Spinal cord (tissue), 9 donors: ENCODE measurements at regions not wholly inside any gene's neighbourhood (a gene's known extent, or its start where the extent isn't known, plus 50 kb on each side); places are given as distances from the start of the nearest gene placed in this dataset.
A peak's percentile ranks its signal among the peaks of the same experiment; 100 is the strongest.
"Not testable (repeated sequence)": the region's sequence is repeated elsewhere in the genome, so short reads cannot be mapped to it uniquely, and the experiment has no call there.

Experiments used
- DNase-seq, 6 donors: peaks; one replicate each; pipeline versions ENCODE4 v3.0.0 to v3.0.0-alpha.2; 2013 to 2015; ENCODE audit warnings: low spot score in 6 of 6, low read depth in 4 of 6
- H3K27ac ChIP-seq: one replicate; pipeline ENCODE4 v1.5.1; 2013; ENCODE audit warnings: low read depth, low read length, control low read depth
- H3K27me3 ChIP-seq: one replicate; pipeline ENCODE4 v1.6.1; 2013; ENCODE audit warnings: low read length; ENCODE audit not compliant: control insufficient read depth, insufficient read depth
- H3K36me3 ChIP-seq: one replicate; pipeline ENCODE4 v1.6.1; 2013; ENCODE audit warnings: low read length; ENCODE audit not compliant: control insufficient read depth, insufficient read depth
- H3K4me1 ChIP-seq: one replicate; pipeline ENCODE4 v1.6.1; 2013; ENCODE audit warnings: low read length; ENCODE audit not compliant: control insufficient read depth, insufficient read depth
- H3K4me3 ChIP-seq: one replicate; pipeline ENCODE4 v1.5.1; 2013; ENCODE audit warnings: low read depth, low read length, control low read depth
- H3K9me3 ChIP-seq: one replicate; pipeline ENCODE4 v1.6.1; 2013; ENCODE audit warnings: low read length; ENCODE audit not compliant: control insufficient read depth, insufficient read depth
- WGBS: methylation state at CpG from one replicate; pipeline ENCODE4 v1.1.5; 2013; ENCODE audit warnings: missing lambda C conversion rate; ENCODE audit not compliant: insufficient coverage; 5-methylcytosine and 5-hydroxymethylcytosine counted together
- donor health status: healthy.

DNA sequence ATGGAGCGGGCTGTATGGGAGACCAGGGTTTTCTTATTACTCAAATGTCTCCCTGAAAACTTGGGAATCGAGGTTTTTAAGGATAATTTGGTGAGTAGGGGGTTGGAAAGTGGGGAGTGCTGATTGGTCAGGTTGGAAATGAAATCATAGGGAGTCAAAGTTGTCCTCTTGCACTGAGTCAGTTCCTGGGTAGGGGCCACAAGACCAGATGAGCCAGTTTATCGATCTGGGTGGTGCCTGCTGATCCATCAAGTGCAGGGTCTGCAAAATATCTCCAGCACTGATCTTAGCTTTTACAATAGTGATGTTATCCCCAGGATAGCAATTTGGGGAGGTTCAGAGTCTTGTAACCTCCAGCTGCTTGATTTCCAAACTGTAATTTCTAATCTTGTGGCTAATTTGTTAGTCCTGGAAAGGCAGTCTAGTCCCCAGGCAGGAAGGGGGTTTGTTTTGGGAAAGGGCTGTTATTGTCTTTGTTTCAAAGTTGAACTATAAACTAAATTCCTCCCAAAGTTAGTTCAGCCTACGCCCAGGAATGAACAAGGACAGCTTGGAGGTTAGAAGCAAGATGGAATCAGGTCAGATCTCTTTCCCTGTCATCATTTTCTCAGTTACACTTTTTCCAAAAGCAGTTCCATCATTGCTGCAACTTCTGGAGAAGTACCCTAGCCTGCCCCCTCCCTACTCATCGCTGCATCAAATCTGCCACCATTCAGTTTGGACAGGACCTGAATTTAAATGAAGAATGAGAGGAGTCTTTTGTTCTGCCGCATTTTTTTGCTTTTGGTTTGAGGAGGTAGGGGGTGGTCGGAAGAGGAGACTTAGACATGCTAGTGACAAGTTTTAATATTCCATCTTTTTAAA lies 236.4 kb upstream of the GALNT17 start:
- H3K27me3 ChIP-seq, H3K9me3 ChIP-seq, H3K4me3 ChIP-seq, H3K4me1 ChIP-seq, H3K27ac ChIP-seq, DNase-seq, H3K36me3 ChIP-seq: not testable (repeated sequence)
- 87% methylated on average over 3 of the region's 7 CpGs for WGBS

DNA sequence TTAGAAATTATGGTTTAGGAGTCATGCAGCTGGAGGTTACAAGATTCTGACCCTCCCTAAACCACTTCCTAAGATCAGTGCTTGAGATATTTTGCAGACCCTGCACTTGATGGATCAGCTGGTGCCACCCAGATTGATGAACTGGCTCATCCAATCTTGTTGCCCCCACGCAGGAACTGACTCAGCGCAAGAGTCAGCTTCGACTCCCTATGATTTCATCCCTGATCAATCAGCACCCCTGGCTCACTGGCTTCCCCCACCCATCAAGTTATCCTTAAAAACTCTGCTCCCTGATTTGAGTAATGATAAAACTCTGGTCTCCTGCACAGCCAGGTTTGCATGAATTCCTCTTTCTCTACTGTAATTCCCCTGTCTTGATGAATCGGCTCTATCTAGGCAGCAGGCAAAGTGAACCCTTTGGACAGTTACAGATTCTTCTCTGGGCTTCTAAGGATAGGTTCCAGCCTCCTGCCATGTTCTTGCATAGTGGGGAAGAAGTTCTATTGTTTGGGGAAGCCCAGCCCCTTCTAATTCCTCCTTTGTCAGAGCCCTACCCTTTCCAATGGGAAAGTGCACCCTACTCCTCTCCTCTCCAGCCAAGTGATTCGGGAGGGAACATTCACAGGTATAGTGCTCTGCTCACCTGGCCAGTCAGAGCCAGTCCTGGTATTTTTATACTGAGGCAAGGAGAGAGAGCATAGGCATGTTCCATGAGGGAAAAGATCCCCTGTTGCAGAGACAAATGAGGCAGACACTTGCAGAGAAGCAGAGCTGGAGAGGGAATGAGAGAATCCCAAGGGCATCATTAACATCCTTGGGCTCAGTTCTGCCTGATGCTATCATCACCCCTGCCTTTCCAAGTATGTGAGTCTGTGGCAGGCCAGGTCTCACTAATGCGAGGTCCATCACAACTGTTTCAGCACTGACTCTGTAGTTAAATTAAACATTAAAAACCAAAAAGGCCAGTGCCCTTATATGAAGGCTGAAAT lies 224.4 kb upstream of the GALNT17 start:
- H3K4me3 ChIP-seq = no peak overlapping the region
- H3K4me1 ChIP-seq = no peaks in the 10 kb centered on the region
- H3K9me3 ChIP-seq = no peaks in the 10 kb centered on the region
- DNase-seq = peak in 1 of 6 donors; percentile 37
- WGBS = 77% methylated on average over 4 of the region's 6 CpGs
- no peak overlapping the region for H3K27ac ChIP-seq
- no peaks in the 10 kb centered on the region for H3K27me3 ChIP-seq
- no peaks in the 10 kb centered on the region for H3K36me3 ChIP-seq

DNA sequence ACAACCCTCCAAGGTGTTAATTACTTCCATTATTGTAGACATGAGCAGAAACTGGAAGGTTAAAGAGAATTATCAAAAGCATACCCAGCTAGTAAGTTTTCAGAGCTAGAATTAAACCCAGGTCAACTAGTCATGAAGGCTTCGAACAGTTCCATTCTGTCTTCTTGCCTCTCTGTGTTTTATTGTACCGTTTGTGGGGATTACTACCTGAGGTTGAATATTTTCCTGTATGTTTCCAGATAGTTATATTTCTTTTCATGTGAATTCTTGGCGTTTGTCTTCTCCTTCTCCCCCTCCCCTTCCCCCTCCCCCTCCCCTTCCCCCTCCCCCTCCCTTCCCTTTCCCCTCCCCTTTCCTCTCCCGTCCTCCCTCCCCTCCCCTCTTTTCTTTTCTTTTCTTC lies 218.0 kb upstream of the GALNT17 start:
- H3K27ac ChIP-seq = no peak overlapping the region
- no peak overlapping the region for H3K4me3 ChIP-seq
- no peaks in the 10 kb centered on the region for H3K36me3 ChIP-seq
- DNase-seq = no peak
- whole genome bisulfite sequencing = no CpG with 5 or more reads among the region's 4 CpGs
- no peaks in the 10 kb centered on the region for H3K4me1 ChIP-seq
- no peaks in the 10 kb centered on the region for H3K27me3 ChIP-seq
- H3K9me3 ChIP-seq = no peaks in the 10 kb centered on the region

DNA sequence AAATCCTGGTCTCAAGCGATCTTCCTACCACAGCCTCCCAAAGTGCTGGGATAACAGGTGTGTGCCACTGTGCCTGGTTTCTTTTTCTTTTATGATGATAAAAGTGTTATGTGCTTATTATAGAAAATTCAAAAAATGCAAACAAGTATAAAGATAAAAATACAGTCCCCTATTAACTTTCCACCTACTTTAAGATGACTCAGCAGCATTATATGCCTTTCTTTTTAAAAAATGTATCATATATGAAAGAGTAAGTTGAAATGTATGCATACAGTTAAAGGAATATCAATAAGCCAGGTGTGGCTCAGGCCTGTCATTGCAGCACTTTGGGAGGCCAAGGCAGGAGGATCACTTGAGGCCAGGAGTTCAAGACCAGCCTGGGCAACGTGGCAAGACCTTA lies 216.9 kb upstream of the GALNT17 start:
- DNase-seq = no peak
- H3K36me3 ChIP-seq = no peaks in the 10 kb centered on the region
- WGBS = 83% methylated on average over 1 of the region's 2 CpGs

DNA sequence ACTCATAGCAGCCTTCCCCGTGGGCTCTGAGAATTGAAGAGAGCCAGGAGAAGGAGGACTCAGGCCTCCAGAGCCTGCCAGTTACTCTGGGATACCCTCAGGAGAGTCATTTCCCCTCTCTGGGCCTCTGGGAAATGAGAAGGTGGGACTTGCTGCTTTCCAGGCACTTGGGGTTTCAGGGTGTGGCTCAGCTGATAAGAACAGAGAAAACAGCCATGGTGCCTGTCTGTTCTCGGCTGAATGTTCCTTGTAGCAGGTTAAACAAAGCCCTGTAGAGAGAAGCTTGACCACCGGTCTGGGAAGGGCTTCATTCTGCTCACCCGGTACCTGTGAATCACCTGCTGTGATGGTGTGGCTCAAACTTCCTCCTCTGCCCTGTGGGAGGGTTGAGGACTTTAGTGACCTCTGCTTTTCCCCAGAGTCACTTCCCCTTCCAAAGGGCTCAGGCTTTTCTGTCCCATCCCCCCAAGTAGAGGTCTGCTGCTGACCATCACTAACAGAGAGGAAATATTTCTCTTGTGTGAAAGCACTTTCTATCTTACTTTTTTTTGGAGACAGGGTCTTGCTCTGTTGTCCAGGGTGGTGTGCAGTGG lies 212.4 kb upstream of the GALNT17 start:
- Histone ChIP-seq H3K4me3 (no peak overlapping the region), H3K9me3 (peaks cover 2% of the 10 kb centered on the region), H3K4me1 (no peaks in the 10 kb centered on the region), H3K27ac (no peak overlapping the region), H3K36me3 (no peaks in the 10 kb centered on the region), H3K27me3 (no peaks in the 10 kb centered on the region)
- no peak for DNase-seq
- WGBS = 57% methylated on average over 3 of the region's 4 CpGs

More for the DNA sequence above, 216.9 kb upstream of the GALNT17 start:
- H3K4me1 ChIP-seq = no peaks in the 10 kb centered on the region
- no peak overlapping the region for H3K4me3 ChIP-seq
- no peaks in the 10 kb centered on the region for H3K27me3 ChIP-seq
- no peaks in the 10 kb centered on the region for H3K9me3 ChIP-seq
- no peak overlapping the region for H3K27ac ChIP-seq

DNA sequence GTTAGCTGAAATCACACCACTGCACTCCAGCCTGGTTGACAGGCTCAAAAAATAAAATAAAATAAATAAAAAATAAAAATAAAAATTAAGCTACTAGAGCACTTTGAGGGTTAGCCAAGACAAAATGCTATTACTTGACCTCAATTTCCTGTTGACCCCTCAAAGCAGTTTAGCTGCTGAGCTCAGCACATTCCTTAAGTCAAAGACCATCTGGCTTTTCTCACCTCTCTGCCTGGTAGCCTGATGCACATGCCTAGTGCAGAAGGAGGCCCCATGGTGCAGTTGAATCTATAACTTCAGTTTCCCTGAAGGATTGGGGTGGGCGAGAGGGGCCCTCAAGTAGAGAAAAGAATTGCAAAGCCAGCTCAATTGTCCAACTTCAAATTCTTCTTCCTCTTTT lies 211.1 kb upstream of the GALNT17 start:
- 80% methylated on average over 1 of the region's 1 CpG for WGBS

DNA sequence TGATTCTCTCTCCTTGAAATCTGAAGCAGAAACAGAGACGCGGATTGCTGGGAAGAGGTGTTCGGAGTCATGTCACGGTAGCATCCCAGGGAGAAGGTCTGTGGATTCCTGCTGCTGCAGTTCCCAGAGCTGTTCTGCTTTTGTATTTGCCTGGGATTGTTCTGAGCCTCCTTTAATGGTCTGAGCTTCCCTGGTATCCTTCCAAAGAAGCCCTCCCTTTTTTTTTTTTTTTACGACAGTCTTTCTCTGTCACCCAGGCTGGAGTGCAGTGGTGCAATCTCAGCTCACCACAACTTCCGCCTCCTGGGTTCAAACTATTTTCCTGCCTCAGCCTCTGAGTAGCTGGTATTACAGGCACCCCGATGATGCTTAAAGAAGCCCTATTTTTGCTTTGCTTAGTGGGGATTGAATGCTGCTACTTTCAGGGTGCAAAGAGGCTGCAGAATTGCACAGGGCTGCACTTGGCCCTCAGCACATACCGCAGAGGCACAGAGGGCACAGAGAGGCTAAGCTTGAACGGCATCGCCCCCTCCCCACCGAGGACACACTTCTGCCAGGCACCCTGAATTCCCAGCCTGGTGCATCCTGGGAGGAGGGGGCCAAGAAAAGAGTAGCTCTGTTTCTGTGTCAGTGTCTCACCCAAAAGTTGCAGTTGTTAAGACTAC lies 208.6 kb upstream of the GALNT17 start:
- no peak for DNase-seq
- Histone ChIP-seq H3K9me3 (peaks cover 2% of the 10 kb centered on the region), H3K36me3 (no peaks in the 10 kb centered on the region), H3K4me1 (no peaks in the 10 kb centered on the region), H3K4me3 (no peak overlapping the region), H3K27ac (no peak overlapping the region), H3K27me3 (no peaks in the 10 kb centered on the region)
- WGBS = 78% methylated on average over 7 of the region's 11 CpGs

More for the DNA sequence above, 211.1 kb upstream of the GALNT17 start:
- Histone ChIP-seq H3K4me3 (no peak overlapping the region), H3K27ac (no peak overlapping the region), H3K9me3 (peaks cover 2% of the 10 kb centered on the region), H3K27me3 (no peaks in the 10 kb centered on the region), H3K4me1 (no peaks in the 10 kb centered on the region), H3K36me3 (no peaks in the 10 kb centered on the region)
- DNase-seq = no peak

DNA sequence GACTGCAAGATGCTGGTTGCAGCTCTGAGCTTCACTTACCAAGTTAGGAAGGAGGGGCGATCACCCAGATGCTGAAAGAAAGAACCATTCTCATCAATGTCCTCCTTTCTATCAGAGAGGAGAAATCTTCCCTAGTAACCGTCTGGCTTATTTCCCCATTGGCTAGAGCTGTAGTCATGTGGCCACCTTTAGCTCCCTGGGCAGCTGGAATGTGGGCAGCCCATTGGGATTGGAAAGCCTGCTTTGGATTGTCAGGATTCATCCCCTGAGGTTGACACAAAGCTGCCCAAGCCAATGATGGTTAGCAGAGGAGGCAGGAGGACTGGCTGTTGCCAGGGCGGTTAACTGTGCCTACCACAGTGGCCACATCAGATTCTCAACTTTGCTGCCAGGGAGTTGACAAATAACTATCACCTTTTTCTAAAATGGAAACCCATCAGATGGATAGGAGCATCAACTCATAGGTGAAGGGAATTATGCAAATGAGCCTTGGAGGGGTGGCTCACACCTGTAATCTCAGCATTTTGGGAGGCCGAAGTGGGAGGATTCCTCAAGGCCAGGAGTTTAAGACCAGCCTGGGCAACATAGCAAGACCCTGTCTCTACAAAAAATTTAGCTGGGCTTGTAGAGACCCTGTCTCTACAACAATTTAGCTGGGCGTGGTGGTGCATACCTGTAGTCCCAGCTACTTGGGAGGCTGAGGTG lies 206.4 kb upstream of the GALNT17 start:
- H3K4me3 ChIP-seq = no peak overlapping the region
- peak in 1 of 6 donors; percentile 26 for DNase-seq
- no peak overlapping the region for H3K27ac ChIP-seq
- H3K36me3 ChIP-seq = no peaks in the 10 kb centered on the region
- peaks cover 2% of the 10 kb centered on the region for H3K9me3 ChIP-seq
- 94% methylated on average over 2 of the region's 5 CpGs for WGBS
- H3K4me1 ChIP-seq = no peaks in the 10 kb centered on the region
- H3K27me3 ChIP-seq = no peaks in the 10 kb centered on the region
